ENCODE measurements at regions not wholly inside any gene's neighbourhood (a gene's known extent, or its start where the extent isn't known, plus 50 kb on each side); places are given as distances from the start of the nearest gene placed in this dataset.
"Not testable (repeated sequence)": the region's sequence is repeated elsewhere in the genome, so short reads cannot be mapped to it uniquely, and the experiment has no call there.

DNA sequence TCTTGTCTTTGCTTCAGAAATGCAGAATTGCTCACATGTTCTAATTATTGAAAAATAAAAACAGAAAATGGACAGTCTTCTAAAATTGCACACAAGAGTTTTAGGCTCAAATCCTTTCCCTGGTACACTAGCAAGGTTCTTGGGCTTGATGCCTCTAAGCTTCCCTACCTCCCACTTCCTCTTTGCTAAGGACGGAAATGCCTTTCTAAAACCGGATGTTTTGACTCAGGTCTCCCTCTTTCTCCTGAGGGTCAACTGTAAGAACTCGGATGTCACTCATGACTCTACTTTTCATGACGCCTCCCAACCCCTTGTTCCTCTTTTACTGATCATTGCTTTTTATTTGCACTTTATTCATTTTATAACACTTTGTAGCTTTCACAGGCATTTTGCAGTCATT, 613.5 kb downstream of the C6orf118 start:
- no peak for DNase-seq (ENCODE audit: low read depth in 2 of 2)

DNA sequence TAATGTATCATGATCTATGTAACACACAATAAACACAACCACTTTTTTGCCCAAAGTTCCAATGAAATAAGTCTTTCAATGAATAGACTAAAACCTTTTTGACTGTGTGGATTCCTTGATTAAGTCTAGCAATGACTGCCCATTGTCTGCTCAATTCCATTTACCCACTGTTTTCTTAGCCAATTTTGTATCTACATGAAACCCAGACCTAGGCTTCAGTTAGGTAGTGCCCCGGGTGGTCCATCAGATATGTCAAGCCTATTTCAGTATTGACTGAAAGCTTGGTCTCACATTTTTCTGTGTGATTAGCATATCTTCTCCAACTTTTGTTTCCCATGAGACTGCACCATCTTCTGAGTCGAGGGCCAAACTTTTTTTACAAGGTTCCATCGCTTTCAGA, 615.0 kb downstream of the C6orf118 start:
- DNase-seq (ENCODE audit: low read depth in 2 of 2), result no peak

DNA sequence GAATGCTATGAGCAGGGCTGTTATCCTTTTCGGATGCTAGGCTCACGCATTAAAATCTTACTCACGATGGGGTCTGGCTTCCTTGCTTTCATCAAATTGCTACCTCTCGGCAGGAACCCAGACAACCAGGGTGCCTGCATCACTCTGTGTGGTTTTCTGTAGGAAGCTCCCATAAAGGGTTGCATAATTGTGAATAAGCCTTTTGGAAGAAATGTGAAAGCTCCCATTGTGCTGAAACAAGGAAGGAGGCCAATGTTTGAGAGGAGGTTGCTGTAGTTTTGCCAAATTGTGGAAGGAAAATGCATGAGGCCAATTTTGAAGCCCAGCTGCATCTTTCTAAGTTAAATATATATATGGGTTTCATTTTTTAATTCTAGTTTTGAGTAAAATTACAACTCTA, 615.5 kb downstream of the C6orf118 start:
- DNase-seq (ENCODE audit: low read depth in 2 of 2), result no peak

DNA sequence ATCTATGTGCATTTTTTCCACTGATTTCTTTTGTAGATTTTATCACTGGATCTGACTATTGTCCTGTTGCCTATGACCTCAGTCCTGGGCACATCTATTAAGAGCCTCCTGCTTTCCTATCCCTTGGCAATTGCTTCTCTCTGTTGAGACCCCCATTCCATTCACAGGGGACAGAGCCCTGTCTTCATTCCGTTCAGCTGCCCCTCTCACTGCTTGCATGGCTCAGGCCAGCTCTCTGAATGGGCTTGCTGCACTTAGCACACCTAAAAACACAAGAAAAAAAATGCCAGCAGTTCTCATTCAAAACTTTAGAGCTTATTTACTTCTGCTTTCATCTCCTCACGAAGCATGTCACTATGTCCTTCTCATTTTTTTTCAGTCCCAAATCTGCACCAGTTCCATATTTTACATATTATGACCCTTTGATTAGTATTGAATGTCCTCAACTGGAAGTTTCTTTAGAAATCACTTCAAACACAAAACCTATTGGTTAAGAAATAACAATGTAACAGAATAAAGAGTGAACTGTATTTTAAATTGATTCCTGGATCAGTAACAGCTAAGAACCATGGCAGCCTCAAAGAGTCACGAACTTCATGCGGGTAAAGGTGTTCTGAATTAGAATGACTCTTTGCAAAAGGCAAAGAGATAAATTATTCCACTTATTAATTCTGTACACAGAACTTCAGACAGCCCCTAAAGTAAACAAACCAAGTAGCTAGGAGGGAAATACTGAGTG, 616.5 kb downstream of the C6orf118 start:
- DNase-seq (ENCODE audit: low read depth in 2 of 2), result no peak

DNA sequence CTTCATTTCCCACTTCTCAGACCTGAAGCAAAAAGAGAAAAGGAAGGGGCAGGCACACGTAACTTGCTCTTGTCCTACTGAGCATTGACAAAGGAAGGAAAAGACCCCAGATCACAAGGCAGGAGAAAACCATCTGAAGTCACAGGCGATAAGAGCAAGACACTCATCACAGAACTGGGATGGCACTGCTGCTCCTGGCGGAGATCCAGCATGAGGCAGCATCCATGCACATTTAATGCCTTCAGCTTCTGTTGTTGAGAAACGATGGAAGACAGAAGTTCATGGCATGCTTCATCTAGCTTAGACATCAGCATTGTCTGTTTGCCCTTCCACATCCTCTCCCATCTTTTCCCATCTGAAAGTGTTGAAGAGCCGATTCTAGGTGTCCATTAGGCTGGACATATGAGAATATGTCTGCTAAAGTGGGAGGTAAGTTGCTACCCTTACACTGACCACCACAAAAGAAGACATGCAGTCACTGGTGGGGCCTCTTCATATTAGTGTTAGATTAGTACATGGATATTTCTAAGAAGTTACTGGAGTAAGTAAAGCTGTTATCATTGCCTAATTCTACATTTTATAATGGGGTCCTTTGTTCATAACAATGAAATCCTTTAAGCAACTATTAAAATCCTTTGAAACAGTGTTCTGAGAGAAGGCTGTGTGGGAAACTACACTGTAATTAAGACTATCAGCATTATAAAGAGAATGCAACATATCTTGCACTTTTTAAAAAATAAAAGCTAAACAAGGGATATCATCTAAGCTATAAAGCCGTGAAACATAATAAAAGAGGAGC, 618.5 kb downstream of the C6orf118 start:
- DNase-seq (ENCODE audit: low read depth in 2 of 2), result no peak

DNA sequence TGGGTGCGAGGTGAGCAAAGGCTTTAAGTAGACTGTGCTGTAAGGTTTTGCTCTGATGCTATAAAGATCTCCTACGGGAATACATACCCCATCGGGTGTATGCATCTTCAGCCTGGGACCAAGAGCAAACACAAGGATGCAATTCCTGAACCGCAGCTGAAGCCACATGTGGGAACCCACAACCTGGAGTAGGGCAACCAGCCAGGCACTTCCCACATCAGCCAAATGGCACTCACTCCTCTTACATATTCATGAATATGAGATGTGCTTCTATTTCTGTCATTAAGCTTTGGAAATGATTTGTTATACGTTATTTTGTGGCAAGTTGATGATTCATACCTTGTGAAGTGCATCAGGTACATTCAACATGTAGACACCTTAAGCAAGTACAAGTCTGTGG, 619.2 kb downstream of the C6orf118 start:
- no peak for DNase-seq (ENCODE audit: low read depth in 2 of 2)

DNA sequence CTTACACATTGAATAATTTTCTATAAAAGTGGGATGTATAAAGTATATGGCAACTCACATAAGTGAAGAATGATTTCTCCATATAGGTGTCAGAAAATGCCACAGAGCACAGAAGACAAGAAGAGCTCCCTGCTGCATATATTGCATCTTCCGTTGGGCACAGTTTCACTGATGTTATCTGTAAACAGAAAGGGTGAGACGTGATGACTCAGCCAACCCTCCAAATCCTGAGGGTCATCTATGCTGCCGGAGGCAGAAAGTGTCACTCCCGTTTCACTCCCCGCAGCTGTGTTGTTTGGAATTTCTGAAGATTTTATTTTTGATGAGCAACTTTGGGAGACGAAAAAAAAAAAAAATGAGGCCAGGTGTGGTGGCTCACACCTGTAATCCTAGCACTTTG, 644.1 kb downstream of the C6orf118 start:
- no peak for DNase-seq (ENCODE audit: low read depth in 2 of 2)

DNA sequence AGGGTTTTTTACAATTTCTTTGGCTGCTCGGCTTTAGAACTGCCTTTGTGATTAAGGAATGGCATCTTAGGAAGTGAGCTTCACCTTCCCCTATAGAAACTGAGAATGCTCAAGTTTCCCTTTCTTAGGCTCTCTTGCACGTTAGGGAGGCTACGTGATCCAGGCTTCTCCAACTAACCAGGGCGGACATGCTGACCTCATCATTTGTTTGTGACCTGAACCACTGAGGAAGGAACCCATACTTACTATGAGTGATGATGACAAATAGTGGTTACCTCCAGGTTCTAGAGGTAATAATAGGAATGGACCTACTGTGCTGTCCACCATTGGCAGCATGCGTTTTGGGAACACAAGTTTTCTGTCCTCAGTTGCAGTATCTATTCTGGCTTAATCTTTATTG, 645.8 kb downstream of the C6orf118 start:
- DNase-seq (ENCODE audit: low read depth in 2 of 2), result no peak

DNA sequence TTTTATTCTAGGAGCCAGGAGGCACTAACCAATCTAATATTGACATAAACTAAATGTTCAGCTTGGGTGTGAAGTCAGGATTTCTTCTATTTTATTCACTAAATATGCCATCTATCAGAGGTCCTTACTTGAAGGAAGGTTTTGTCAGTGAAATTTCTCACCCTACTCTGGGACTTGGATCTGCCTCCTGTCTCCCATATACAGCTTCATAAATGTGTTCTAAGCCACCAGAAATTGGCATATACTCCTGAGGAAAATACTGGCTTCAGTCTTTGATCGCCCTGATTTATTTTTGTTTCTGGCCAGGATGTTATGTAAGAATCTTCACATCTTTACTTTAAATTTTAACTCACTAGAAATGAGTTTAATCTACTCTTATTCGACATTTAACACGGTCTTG, 647.7 kb downstream of the C6orf118 start:
- no peak for DNase-seq (ENCODE audit: low read depth in 2 of 2)

DNA sequence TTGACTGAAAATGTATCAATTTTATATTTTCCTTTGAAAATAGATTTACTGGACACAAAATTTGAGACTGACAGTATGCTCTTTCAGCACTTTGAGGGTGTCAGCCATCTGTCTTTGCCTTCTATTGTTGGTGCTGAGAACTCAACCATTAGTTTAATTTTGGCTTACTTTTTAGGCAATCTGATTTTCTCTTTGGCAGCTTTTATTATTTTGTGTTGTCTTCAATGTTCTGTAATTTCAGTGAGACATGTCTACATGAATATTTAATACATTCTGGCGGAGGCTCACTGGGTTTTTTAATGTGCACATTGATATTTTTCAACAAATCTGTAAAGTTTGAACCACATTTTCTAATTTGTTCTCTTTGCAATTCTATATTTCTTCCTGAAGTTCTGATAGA, 648.6 kb downstream of the C6orf118 start:
- no peak for DNase-seq (ENCODE audit: low read depth in 2 of 2)

DNA sequence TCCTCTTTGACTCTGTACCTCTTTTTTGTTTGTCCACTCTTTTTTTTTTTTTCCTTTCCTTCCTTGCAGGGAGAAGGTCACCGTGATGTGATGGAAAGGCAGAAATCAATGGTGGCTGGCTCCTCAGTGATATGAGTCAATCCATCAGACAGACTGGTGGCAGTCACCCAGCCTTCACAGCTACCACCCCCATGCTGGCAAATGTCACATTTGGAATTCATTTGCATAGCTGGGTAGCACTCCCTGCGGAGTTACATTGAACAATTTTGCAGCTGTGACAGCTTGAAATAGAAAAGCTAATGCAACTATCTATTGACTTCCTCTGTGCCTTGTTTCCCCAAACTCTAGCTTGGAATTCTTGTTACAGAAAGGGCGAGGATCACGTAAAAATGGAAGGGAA, 668.4 kb downstream of the C6orf118 start:
- no peak for DNase-seq (ENCODE audit: low read depth in 2 of 2)

DNA sequence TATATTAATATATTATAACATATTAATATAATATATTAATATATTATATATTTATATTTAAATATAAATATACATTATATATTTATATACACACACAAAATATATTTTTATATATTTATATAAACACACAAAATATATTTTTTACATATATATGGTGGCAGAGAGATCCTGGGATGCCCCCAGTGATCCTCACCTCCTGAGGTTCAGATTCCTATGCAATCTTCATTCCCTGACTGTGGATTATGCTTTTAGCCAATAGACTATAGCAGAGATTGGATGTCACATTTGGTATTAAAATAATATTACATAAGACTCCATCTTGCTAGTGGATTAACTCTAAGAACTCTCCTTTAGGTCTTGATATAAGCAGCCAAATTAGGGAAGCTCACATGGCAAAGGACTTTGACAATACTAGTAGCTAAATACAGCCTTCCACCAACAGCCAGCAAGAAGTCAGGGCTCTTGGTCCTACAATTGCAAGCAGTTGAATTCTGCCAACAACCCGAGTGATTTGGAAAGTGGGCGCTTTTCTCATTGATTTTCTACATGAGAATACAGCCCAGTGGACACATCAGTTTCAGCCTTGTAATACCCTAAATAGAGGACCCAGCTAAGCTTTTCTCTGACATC, 681.0 kb downstream of the C6orf118 start:
- no peak for DNase-seq (ENCODE audit: low read depth in 2 of 2)

DNA sequence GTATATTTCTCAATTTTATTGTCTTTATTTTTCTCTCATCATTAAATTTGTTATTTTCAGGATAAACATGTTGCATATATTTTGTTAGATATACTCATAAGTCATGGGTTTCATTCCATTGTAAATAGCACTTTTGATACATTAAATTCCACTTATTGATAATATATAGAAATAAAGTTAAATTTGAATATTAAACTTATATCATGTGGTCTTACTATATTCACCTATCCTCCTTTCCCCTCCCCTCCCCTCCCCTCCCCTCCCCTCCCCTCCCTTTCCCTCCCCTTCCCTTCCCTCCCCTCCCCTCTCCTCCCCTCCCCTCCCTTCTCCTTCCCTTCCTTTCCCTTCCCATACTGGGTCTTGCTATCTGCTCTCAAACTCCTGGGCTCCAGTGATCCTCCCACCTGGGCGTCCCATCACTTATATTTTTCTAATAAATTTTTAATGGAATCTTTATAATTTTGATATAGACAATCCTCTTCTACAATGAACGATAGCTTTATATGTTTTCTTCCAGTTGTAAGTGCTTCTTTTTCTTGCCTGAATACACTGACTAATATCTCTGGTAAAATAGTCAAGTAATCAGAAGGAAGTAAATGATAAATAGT, 692.4 kb downstream of the C6orf118 start:
- DNase-seq (ENCODE audit: low read depth in 2 of 2), result no peak

DNA sequence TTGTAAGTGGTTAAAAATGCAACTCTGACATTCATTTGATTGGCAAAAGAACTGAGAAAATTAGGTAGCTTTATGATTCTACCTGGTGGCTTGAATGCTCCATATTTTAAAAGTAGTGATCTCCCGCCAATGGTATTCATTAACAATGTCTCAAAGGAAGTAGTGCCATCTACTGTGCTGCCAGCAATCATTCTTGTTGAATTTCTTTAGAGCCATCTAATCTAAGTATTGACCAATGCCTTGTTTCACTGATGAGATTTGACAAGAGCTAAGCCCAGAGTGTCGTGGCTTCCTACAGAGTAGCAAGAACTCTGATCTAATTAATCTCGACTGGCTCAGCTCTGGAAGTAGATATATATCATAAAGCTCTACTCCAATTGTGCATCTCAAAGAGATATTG, 696.7 kb downstream of the C6orf118 start:
- no peak for DNase-seq (ENCODE audit: low read depth in 2 of 2)

DNA sequence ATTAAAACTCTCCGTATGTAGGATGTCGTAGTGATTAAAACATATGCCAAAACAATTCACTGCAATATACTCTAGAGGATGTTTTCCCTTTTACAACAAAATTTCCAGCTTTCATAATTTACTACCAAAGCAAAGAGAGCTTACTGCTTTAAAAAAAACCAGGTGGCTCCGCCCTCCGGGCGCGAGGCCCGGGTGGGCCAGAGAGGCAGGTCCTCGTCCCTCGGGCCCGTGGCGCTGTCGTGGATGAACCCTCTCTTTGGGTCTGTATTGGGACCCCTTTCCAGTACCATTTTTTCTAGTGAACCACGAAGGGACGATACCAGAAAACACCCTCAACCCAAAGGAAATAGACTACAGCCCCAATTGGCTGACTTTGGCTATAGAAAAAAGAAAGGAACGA, 698.5 kb downstream of the C6orf118 start:
- DNase-seq (ENCODE audit: low read depth in 2 of 2), result not testable (repeated sequence)

DNA sequence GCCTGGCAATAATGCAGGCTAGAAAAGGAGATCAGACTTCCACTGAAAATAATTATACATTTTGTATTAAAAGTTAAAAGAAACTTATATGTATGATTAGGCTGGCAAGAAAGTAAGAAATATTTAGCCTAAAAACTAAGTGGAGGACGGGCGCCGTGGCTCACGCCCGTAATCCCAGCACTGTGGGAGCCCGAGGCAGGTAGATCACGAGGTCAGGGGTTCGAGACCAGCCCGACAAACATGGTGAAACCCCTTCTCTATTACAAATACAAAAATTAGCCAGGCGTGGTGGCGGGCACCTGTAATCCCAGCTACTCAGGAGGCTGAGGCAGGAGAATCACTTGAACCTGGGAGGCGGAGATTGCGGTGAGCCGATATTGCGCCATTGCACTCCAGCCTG, 707.0 kb downstream of the C6orf118 start:
- DNase-seq (ENCODE audit: low read depth in 2 of 2), result not testable (repeated sequence)

DNA sequence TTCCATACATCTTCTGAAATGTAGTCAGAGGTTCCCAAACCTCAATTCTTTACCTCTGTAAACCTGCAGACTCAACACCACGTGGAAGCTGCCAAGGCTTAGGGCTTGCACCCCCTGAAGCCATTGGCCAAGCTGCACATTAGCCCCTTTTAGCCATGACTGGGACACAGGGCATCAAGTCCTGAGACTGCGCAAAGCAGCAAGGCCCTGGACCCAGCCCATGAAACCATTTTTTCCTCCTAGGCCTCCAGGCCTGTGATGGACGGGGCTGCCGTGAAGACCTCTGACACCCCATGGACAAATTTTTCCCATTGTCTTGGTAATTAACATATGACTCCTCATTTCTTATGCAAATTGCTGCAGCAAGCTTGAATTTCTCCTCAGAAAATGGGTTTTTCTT, 727.8 kb downstream of the C6orf118 start:
- no peak for DNase-seq (ENCODE audit: low read depth in 2 of 2)

DNA sequence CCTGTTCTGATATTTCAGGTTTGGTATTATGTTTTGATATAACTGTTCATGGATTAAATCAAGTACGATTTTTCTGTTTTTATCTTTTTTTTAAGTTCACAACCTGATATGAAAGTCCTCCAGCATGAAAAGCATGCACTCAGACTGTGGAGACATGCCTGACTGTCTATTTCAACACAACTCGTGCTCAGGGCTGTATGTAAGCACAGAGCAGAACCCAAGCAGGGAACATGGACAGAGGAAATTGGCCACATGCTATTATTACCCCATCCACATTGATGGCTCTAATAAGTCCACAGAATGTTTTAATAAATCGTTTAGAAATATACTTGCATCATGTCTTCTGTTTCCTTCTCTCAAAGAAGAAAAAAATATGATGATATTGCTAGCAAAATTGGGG, 730.4 kb downstream of the C6orf118 start:
- DNase-seq (ENCODE audit: low read depth in 2 of 2), result no peak

DNA sequence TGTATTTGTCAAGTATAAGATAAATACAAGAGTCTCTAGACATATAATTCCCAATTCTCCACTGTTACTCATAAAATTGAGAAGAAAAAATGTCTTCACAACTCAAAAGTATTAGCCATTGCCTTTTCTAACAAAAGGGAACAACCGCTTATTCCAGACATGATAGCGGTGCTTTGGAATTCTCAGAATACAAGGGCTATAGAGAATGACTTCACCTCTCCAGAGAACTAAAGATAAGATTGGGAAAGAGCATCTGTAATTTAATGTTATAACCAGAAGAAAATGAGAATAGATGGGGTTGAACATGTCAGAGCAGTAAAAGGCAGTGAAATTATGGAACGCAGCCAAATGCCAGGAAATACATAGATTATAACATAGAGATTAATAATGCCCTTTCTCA, 730.8 kb downstream of the C6orf118 start:
- DNase-seq (ENCODE audit: low read depth in 2 of 2), result no peak

DNA sequence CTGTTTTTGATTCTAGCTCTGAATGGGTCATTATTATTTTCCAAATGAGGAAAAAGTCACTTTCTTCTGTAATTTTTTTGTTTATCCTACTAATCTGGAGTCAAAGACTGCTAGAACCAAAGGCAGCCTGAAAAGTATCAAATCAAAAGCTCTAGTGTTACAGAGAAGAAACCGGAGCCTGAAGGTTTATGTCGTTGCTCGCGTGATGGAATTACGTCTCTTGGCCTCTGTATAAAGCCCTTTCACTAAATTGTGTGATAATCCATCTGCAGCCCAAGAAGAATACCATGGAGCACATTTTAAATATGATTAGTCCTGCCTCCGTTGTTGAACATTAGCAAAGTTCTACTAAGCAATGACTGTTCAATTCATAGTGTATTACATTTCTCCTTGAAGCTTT, 738.6 kb downstream of the C6orf118 start:
- no peak for DNase-seq (ENCODE audit: low read depth in 2 of 2)

DNA sequence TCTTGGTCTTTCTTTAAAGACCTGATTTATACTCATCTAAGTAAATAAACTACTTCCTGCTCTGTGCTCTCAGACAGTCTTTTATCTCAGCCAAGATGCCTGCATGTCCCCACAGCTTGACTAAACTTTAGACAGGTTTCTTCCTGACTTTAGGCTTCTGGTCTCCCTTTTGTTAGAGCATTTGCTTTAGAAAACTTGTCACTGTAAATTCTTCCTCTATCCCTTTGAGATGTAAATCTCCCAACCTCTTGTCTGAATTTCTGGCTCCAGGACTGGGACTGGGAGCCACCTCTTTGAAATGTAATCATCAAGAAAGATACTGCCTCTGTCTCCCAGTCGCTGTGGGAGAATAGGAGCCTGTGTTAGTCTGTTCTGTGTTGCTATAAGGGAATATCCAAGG, 739.9 kb downstream of the C6orf118 start:
- no peak for DNase-seq (ENCODE audit: low read depth in 2 of 2)

DNA sequence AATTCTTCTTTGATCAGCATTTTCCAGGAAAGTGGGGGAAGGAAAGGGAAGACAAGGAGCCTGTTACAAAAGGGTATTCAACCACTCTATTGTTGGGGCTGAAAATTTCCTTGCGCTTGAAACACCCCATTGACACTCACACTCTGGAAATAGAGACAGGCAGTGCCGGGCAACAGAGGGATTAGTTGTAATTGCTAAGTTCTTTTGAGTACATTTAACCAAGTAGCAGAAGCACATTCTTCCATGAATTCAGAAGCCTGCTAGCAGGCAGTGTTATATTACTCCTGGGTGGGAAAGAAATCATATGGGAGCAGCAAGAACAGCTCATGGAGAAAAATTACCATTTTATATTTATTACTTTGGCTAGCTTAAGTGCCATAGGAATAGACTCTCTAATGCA, 745.5 kb downstream of the C6orf118 start:
- DNase-seq (ENCODE audit: low read depth in 2 of 2), result no peak

DNA sequence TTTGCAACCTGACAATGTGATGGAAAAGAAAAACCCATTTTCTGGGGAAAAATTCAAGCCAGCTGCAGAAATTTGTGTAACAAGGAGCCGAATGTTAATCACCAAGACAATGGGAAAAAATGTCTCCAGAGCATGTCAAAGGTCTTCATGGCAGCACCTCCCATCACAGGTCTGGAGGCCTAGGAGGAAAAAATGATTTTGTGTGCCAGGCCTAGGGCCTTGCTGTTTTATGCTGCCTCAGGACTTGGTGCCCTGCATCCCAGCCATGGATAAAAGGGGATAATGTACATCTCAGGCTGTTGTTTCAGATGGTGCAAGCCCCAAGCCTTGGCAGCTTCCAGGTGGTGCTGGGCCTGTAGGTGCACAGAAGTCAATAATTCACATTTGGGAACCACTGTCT, 747.7 kb downstream of the C6orf118 start:
- DNase-seq (ENCODE audit: low read depth in 2 of 2), result no peak

Measured in stimulated activated CD8-positive, alpha-beta memory T cell treated with anti-CD3 and anti-CD28 coated beads, Interleukin-7, amount 100 ng/mL, for 1 hour (primary cell).